ENCODE measurements at regions not wholly inside any gene's neighbourhood (a gene's known extent, or its start where the extent isn't known, plus 50 kb on each side); places are given as distances from the start of the nearest gene placed in this dataset.
"Not testable (repeated sequence)": the region's sequence is repeated elsewhere in the genome, so short reads cannot be mapped to it uniquely, and the experiment has no call there.

DNA sequence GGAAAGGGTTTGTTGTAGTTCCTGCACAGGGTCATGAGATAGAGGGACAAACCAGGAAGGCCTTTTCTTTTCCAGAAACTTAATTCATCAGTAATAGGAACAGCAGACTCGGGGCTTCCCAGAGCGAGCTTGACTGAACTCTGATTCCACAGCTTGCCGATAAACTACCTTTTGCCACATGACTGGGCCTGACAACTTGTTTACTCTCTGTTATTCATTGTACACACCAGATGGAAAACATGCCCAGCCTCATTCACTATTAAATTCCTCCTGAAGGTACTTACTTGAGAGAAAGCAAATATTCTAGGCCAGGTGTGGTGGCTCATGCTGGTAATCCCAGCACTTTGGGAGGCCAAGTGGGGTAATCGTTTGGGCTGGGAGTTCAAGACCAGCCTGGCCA lies 77.1 kb upstream of the FGFR2 start:
- POLR2A ChIA-PET, result no interaction called here
- peaks cover 2% of the 10 kb centered on the region for H3K27me3 Mint-ChIP-seq
- H3K27ac Mint-ChIP-seq, result no peak overlapping the region
- H3K36me3 Mint-ChIP-seq (ENCODE audit: low read depth), result no peaks in the 10 kb centered on the region
- intact Hi-C loops (cut with micrococcal nuclease), result no loop called here
- ATAC-seq (ENCODE audit: low read depth), result no peak
- no peaks in the 10 kb centered on the region for H3K4me1 Mint-ChIP-seq
- no peaks in the 10 kb centered on the region for H3K9me3 Mint-ChIP-seq
- CTCF ChIA-PET, result interaction anchor here (1.2 kb wide), 1 partner anchor 23 kb away, joined by 3 read pairs; no protein-coding TSS in a partner anchor
- TF ChIP-seq, protein P1, sequence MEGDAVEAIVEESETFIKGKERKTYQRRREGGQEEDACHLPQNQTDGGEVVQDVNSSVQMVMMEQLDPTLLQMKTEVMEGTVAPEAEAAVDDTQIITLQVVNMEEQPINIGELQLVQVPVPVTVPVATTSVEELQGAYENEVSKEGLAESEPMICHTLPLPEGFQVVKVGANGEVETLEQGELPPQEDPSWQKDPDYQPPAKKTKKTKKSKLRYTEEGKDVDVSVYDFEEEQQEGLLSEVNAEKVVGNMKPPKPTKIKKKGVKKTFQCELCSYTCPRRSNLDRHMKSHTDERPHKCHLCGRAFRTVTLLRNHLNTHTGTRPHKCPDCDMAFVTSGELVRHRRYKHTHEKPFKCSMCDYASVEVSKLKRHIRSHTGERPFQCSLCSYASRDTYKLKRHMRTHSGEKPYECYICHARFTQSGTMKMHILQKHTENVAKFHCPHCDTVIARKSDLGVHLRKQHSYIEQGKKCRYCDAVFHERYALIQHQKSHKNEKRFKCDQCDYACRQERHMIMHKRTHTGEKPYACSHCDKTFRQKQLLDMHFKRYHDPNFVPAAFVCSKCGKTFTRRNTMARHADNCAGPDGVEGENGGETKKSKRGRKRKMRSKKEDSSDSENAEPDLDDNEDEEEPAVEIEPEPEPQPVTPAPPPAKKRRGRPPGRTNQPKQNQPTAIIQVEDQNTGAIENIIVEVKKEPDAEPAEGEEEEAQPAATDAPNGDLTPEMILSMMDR (IDR thresholded peaks at IDR 0.05), result no peak
- no peak for DNase-seq
- H3K4me3 Mint-ChIP-seq, result no peak overlapping the region

DNA sequence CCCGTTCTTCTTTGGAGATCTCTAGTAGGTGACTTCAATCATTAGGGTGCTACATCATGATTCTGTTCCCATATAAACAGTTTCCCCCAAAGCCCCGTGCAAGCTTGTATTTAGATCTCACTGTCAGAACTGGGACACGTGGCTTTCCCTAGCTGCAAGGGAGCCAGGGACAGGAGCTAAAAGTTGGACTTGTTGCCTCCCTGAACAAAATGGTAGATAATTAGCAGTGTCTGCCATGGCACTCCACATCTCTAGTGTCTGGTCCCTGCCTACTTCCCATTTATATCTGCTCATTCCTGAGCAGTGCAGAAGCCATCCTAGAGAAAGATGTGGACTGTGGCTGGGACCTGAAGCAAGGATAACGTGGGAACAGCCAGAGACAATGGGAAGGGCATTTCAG lies 76.6 kb upstream of the FGFR2 start:
- POLR2A ChIA-PET, result no interaction called here
- H3K27me3 Mint-ChIP-seq, result peaks cover 2% of the 10 kb centered on the region
- CTCF ChIA-PET, result interaction anchor here (1.2 kb wide), 1 partner anchor 23 kb away, joined by 3 read pairs; no protein-coding TSS in a partner anchor
- H3K9me3 Mint-ChIP-seq, result no peaks in the 10 kb centered on the region
- no peak overlapping the region for H3K27ac Mint-ChIP-seq
- DNase-seq (no peak), ATAC-seq (ENCODE audit: low read depth) (no peak)
- H3K36me3 Mint-ChIP-seq (ENCODE audit: low read depth), result no peaks in the 10 kb centered on the region
- no peak overlapping the region for H3K4me3 Mint-ChIP-seq
- H3K4me1 Mint-ChIP-seq, result no peaks in the 10 kb centered on the region
- TF ChIP-seq, protein P1 (IDR thresholded peaks at IDR 0.05), result no peak
- intact Hi-C loops (cut with micrococcal nuclease), result no loop called here

- Mint-ChIP-seq H3K9me3 (no peaks in the 10 kb centered on the region), H3K4me1 (no peaks in the 10 kb centered on the region), H3K36me3 (ENCODE audit: low read depth) (no peaks in the 10 kb centered on the region), H3K27ac (no peak overlapping the region), H3K4me3 (no peak overlapping the region), H3K27me3 (peaks cover 6% of the 10 kb centered on the region)
- ChIA-PET CTCF (no interaction called here), POLR2A (no interaction called here)
- ATAC-seq (ENCODE audit: low read depth) (no peak), DNase-seq (no peak)
- intact Hi-C loops (cut with micrococcal nuclease), result no loop called here
- TF ChIP-seq, protein P1 (IDR thresholded peaks at IDR 0.05), result no peak
Observed at GRCh38 chr10:121672733-121673132, 74.5 kb upstream of the FGFR2 start.

DNA sequence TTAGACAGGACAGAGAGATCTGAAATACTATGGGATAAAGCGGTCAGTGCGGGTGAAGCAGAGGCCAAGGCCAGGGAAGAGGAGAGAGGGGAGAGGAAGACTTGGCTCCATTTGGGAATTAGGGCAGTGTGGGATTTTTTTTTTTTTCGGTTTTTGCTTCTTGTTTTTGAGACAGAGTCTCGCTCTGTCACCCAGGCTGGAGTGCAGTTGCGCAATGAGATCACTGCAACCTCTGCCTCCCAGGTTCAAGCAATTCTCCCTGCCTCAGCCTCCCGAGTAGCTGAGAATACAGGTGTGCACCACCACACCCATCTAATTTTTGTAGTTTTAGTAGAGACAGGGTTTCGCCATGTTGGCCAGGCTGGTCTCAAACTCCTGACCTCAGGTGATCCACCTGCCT lies 71.6 kb upstream of the FGFR2 start:
- H3K27ac Mint-ChIP-seq; H3K27me3 Mint-ChIP-seq; DNase-seq; intact Hi-C loops (cut with micrococcal nuclease); POLR2A ChIA-PET; CTCF ChIA-PET; H3K36me3 Mint-ChIP-seq (ENCODE audit: low read depth); H3K4me3 Mint-ChIP-seq; H3K9me3 Mint-ChIP-seq; ATAC-seq (ENCODE audit: low read depth); H3K4me1 Mint-ChIP-seq: not testable (repeated sequence)

DNA sequence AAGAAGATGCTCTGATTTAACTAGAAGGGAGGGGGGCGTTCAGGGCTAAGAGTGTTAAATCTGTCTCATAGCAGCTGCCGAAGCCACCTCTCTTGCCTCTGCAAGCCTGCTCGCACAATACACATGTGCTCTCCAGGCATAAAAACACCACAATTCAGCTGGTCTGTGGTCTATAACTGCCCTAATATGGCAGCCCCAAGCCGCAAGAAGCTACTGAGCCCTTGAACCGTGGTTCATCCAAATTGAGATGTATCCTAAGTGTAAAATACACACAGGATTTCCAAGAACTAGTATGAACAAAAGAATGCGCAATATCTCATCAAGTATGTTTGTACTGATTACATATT lies 70.8 kb upstream of the FGFR2 start:
- Mint-ChIP-seq H3K36me3 (ENCODE audit: low read depth) (no peaks in the 10 kb centered on the region), H3K27me3 (peaks cover 6% of the 10 kb centered on the region), H3K27ac (no peak overlapping the region), H3K9me3 (no peaks in the 10 kb centered on the region), H3K4me3 (no peak overlapping the region), H3K4me1 (no peaks in the 10 kb centered on the region)
- TF ChIP-seq, protein P1 (IDR thresholded peaks at IDR 0.05), result no peak
- POLR2A ChIA-PET, result no interaction called here
- CTCF ChIA-PET, result no interaction called here
- DNase-seq (no peak), ATAC-seq (ENCODE audit: low read depth) (no peak)
- intact Hi-C loops (cut with micrococcal nuclease), result no loop called here

- TF ChIP-seq, protein P1 (IDR thresholded peaks at IDR 0.05), result no peak
- CTCF ChIA-PET, result no interaction called here
Observed at GRCh38 chr10:121668314-121669027, 70.2 kb upstream of the FGFR2 start.

More at GRCh38 chr10:121668314-121669027, 70.2 kb upstream of the FGFR2 start:
- DNase-seq (no peak), ATAC-seq (ENCODE audit: low read depth) (no peak)
- no peaks in the 10 kb centered on the region for H3K9me3 Mint-ChIP-seq
- H3K4me1 Mint-ChIP-seq, result no peaks in the 10 kb centered on the region
- intact Hi-C loops (cut with micrococcal nuclease), result no loop called here
- H3K27ac Mint-ChIP-seq, result no peak overlapping the region
- H3K27me3 Mint-ChIP-seq, result peaks cover 6% of the 10 kb centered on the region
- H3K4me3 Mint-ChIP-seq, result no peak overlapping the region
- POLR2A ChIA-PET, result no interaction called here
- H3K36me3 Mint-ChIP-seq (ENCODE audit: low read depth), result no peaks in the 10 kb centered on the region

Data from activated B cell treated with CpG ODN at 0.5 μM for 24 hours (primary cell).